Loucy (cell line): ENCODE measurements at regions not wholly inside any gene's neighbourhood (a gene's known extent, or its start where the extent isn't known, plus 50 kb on each side); places are given as distances from the start of the nearest gene placed in this dataset.

Experiments
- H2AFZ ChIP-seq: fragments of 200-600 bp; sonication (generic); 2 replicates; pipeline ENCODE4 v1.6.0; 2016; ENCODE audit warnings: antibody characterized with exemption, mild to moderate bottlenecking, low read length, moderate library complexity
- H3F3A ChIP-seq: fragments of 200-600 bp; 2 replicates; pipeline ENCODE4 v1.6.0; 2016; ENCODE audit warnings: antibody characterized with exemption, low read depth, mild to moderate bottlenecking
- H3K27me3 ChIP-seq: fragments of 200-600 bp; sonication (generic); 2 replicates; pipeline ENCODE4 v1.6.1; 2014; ENCODE audit warnings: low read length, mild to moderate bottlenecking; ENCODE audit not compliant: insufficient read depth, poor library complexity, severe bottlenecking
- H3K36me3 ChIP-seq: fragments of 200-600 bp; sonication (generic); 2 replicates; pipeline ENCODE4 v1.6.1; 2016; ENCODE audit warnings: low read length; ENCODE audit not compliant: insufficient read depth
- H3K4me1 ChIP-seq: fragments of 200-600 bp; sonication (generic); 2 replicates; pipeline ENCODE4 v1.5.1; 2014; ENCODE audit warnings: low read length, mild to moderate bottlenecking; ENCODE audit not compliant: insufficient read depth, poor library complexity, severe bottlenecking
- H3K4me2 ChIP-seq: fragments of 200-600 bp; sonication (generic); 2 replicates; pipeline ENCODE4 v1.6.0; 2014; ENCODE audit warnings: antibody characterized with exemption, low read length, low read depth, mild to moderate bottlenecking; ENCODE audit not compliant: poor library complexity, severe bottlenecking
- H3K4me3 ChIP-seq: fragments of 200-600 bp; sonication (generic); 2 replicates; pipeline ENCODE4 v1.5.1; 2014; ENCODE audit warnings: low read length, mild to moderate bottlenecking, mixed read lengths; ENCODE audit not compliant: poor library complexity, severe bottlenecking
- H3K79me2 ChIP-seq: fragments of 200-600 bp; sonication (generic); 2 replicates; pipeline ENCODE4 v1.6.1; 2014; ENCODE audit warnings: low read length; ENCODE audit not compliant: insufficient read depth
- H3K9ac ChIP-seq: fragments of 200-600 bp; sonication (generic); 2 replicates; pipeline ENCODE4 v1.6.0; 2014; ENCODE audit warnings: mild to moderate bottlenecking, low read depth, low read length, moderate library complexity; ENCODE audit not compliant: poor library complexity, severe bottlenecking
- H3K9me2 ChIP-seq: fragments of 200-600 bp; sonication (generic); replicated peaks from 2 replicates; pipeline ENCODE4 v1.6.1; 2016; ENCODE audit warnings: low read depth, low read length, mixed read lengths
- H3K9me3 ChIP-seq: fragments of 200-600 bp; sonication (generic); 2 replicates; pipeline ENCODE4 v1.6.1; 2014; ENCODE audit warnings: mild to moderate bottlenecking, antibody characterized with exemption, low read length, low read depth; ENCODE audit not compliant: insufficient read depth
- H4K20me1 ChIP-seq: fragments of 200-600 bp; sonication (generic); 2 replicates; pipeline ENCODE4 v1.6.0; 2014; ENCODE audit warnings: antibody characterized with exemption, low read length, mild to moderate bottlenecking; ENCODE audit not compliant: insufficient read depth, poor library complexity, severe bottlenecking
- CTCF ChIP-seq: fragments of 200-600 bp; sonication (generic); conservative IDR thresholded peaks from 2 replicates; pipeline ENCODE4 v1.5.1; 2014; ENCODE audit warnings: mild to moderate bottlenecking, antibody characterized with exemption, low read length
- EZH2phosphoT487 ChIP-seq: fragments of 200-600 bp; IDR thresholded peaks from 2 replicates; pipeline ENCODE4 v1.6.1; 2018; ENCODE audit warnings: antibody characterized with exemption, mild to moderate bottlenecking, moderate library complexity, borderline replicate concordance

- no peak overlapping the region for H2AFZ ChIP-seq
Measured at GRCh38 chr15:39511916-39512260, 69.0 kb upstream of the THBS1 start.

GRCh38 chr15:39512643-39513042 is 68.2 kb upstream of the THBS1 start:
- Histone ChIP-seq H3F3A (no peaks in the 10 kb centered on the region), H3K9me3 (peaks cover 13% of the 10 kb centered on the region; the same call in 1 of the 2 replicates), H3K4me2 (no peak overlapping the region), H3K9ac (no peak overlapping the region), H3K9me2 (no peaks in the 10 kb centered on the region), H3K27me3 (no peaks in the 10 kb centered on the region), H4K20me1 (no peaks in the 10 kb centered on the region), H3K4me1 (no peaks in the 10 kb centered on the region), H3K36me3 (no peaks in the 10 kb centered on the region), H3K79me2 (no peaks in the 10 kb centered on the region), H3K4me3 (no peak overlapping the region), H2AFZ (no peak overlapping the region)
- TF ChIP-seq EZH2phosphoT487, result no peak

More at GRCh38 chr15:39511916-39512260, 69.0 kb upstream of the THBS1 start:
- no peaks in the 10 kb centered on the region for H3K9me2 ChIP-seq
- H4K20me1 ChIP-seq, result no peaks in the 10 kb centered on the region
- H3K27me3 ChIP-seq, result no peaks in the 10 kb centered on the region
- H3K79me2 ChIP-seq, result no peaks in the 10 kb centered on the region
- no peaks in the 10 kb centered on the region for H3F3A ChIP-seq
- no peak for TF ChIP-seq EZH2phosphoT487
- no peak for TF ChIP-seq CTCF
- H3K4me1 ChIP-seq, result no peaks in the 10 kb centered on the region
- H3K4me3 ChIP-seq, result no peak overlapping the region
- no peaks in the 10 kb centered on the region for H3K36me3 ChIP-seq
- peaks cover 13% of the 10 kb centered on the region; the same call in 1 of the 2 replicates for H3K9me3 ChIP-seq
- H3K9ac ChIP-seq, result no peak overlapping the region
- H3K4me2 ChIP-seq, result no peak overlapping the region

GRCh38 chr15:39513936-39514335 is 66.9 kb upstream of the THBS1 start:
- H3K9ac ChIP-seq, result no peak overlapping the region
- no peaks in the 10 kb centered on the region for H3K79me2 ChIP-seq
- H2AFZ ChIP-seq, result no peak overlapping the region
- no peaks in the 10 kb centered on the region for H4K20me1 ChIP-seq
- H3F3A ChIP-seq, result no peaks in the 10 kb centered on the region
- no peak for TF ChIP-seq CTCF
- TF ChIP-seq EZH2phosphoT487, result no peak
- peaks cover 13% of the 10 kb centered on the region; the same call in 1 of the 2 replicates for H3K9me3 ChIP-seq
- no peaks in the 10 kb centered on the region for H3K36me3 ChIP-seq
- H3K9me2 ChIP-seq, result no peaks in the 10 kb centered on the region
- H3K4me3 ChIP-seq, result no peak overlapping the region
- no peak overlapping the region for H3K4me2 ChIP-seq
- no peaks in the 10 kb centered on the region for H3K4me1 ChIP-seq
- H3K27me3 ChIP-seq, result no peaks in the 10 kb centered on the region

- no peaks in the 10 kb centered on the region for H3F3A ChIP-seq
- H3K4me2 ChIP-seq, result no peak overlapping the region
Measured at GRCh38 chr15:39514933-39515332, 65.9 kb upstream of the THBS1 start.

More at GRCh38 chr15:39514933-39515332, 65.9 kb upstream of the THBS1 start:
- H2AFZ ChIP-seq, result no peak overlapping the region
- no peaks in the 10 kb centered on the region for H3K4me1 ChIP-seq
- H3K79me2 ChIP-seq, result no peaks in the 10 kb centered on the region
- H3K27me3 ChIP-seq, result no peaks in the 10 kb centered on the region
- TF ChIP-seq EZH2phosphoT487, result no peak
- no peak for TF ChIP-seq CTCF
- H3K9ac ChIP-seq, result no peak overlapping the region
- no peaks in the 10 kb centered on the region for H3K9me2 ChIP-seq
- H3K4me3 ChIP-seq, result no peak overlapping the region
- H3K36me3 ChIP-seq, result no peaks in the 10 kb centered on the region
- H4K20me1 ChIP-seq, result no peaks in the 10 kb centered on the region
- H3K9me3 ChIP-seq, result peaks cover 13% of the 10 kb centered on the region; the same call in 1 of the 2 replicates
